HG02943 (cell line): ENCODE measurements at regions not wholly inside any gene's neighbourhood (a gene's known extent, or its start where the extent isn't known, plus 50 kb on each side); places are given as distances from the start of the nearest gene placed in this dataset.
"Not testable (repeated sequence)": the region's sequence is repeated elsewhere in the genome, so short reads cannot be mapped to it uniquely, and the experiment has no call there.

Experiments used
- ATAC-seq: cut with Tn5 transposase; IDR thresholded peaks from one replicate; pipeline ENCODE4 v1.9.1; 2021; ENCODE audit warnings: mild to moderate bottlenecking, low read depth, moderate library complexity; ENCODE audit not compliant: unreplicated experiment

- ATAC-seq = peak; percentile 73
Observed at GRCh38 chr12:67025543-67026114, 243.5 kb upstream of the CAND1 start.

- no peak for ATAC-seq
Observed at GRCh38 chr12:67026487-67027246, 242.5 kb upstream of the CAND1 start.

GRCh38 chr12:67028529-67028928, 240.6 kb upstream of the CAND1 start:
- no peak for ATAC-seq

DNA sequence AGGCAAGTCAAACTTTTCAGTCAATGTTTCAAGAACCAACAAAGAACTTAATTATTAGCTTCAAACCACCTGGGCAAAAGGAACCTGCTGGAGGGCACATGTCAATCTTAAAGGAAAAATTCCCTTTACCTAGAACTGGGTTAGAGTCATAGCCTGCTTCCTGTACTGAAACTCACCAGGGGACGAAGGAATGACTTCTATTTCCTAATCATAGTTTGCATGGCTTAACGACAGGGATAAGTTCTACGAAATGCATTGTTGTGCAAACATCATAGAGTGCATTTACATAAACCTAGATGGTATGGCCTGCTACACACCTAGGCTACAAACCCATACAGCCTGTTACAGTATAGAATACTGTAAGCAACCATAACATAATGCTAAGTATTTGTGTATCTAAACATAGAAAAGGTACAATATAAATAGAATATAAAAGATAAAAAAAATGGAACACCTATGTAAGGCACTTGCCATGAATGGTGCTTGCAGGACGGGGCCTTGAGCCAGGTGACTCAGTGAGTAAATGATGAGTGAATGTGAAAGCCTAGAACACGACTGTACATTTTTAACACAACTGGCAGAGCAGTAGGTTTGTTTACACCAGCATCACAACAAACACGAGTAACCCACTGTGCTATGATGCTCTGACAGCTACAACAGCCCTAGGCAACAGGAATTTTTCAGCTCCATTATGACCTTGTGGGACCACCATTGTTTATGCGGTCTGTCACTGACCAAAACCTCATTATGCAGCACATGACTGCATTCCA, 234.9 kb upstream of the CAND1 start:
- no peak for ATAC-seq

DNA sequence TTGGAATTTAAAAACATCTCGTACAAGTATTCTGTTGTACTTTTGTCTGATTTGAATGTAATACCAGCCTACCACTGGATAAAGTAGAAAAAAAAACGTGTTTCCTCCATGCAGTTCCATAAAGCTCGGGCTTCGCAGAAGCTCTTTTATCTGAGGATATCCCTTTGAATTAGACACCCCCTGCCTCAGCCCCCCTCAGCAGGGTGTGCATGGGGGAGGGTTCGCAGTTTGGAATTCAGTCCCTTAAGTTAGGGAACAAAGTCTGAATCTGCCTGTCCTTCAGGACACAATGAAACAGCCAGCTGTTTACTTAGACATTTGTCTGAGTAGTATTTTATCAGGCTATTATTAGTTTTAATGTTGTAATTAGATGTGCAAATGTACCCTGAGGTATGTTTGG, 234.0 kb upstream of the CAND1 start:
- ATAC-seq = no peak

DNA sequence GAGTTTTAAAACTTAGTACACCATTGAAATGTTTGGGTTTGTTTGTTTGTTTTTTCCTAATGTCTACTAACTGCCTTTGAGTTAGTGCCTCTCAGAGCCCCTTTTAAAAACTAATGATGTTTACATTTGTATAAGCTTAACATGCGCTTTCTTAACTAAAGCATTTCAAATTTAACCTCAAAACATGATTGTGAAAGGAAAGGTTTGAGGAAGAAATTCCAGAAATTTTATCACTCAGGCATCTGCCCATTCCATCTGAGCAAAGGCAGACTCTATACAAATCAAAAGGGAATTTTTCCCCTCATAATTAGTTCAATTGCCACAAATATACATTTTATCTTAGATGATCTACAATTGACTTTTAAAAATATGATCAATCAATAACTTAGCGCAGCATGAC, 230.7 kb upstream of the CAND1 start:
- ATAC-seq = no peak

DNA sequence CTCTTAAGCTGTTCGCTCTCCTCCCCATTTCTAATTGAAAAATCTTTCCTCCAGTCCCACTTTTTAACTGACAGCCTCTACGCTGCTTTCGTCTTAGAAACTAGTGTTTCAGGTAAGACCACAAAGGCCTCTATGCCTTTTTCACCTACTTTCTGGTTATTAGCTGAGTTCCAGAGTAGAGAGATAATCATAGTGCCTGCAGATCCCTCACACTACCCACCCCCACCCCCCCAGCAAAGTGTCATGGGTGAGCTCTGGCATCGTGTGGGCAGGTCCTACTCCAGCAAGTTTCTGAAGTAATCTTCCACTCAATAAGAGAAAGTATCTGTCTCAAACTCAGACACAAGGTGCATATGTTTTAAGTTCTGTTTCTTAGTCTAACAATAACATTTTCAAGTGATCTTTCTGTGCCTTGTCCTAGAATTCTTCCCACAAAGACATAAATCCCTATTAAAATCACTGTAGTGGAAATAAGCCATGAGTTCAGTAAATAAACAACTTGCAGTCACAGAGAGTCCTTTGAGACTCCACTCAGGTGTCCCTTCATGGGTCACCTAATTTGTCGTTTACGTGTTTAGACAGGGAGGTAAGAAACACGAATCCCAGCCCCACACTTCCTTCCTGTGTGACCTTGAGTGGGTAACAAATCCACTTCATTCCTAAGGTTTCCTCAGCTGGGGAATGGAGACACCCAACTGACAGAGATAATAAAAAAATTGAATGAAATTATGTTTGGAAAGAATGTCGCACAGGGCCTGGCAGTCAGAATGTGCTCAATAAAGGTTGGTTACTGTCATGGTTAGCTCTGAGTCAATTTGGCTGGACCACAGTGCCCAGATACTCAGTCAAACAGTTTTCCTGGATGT, 228.9 kb upstream of the CAND1 start:
- no peak for ATAC-seq

- no peak for ATAC-seq
Observed at GRCh38 chr12:67040861-67041137, 228.4 kb upstream of the CAND1 start.

DNA sequence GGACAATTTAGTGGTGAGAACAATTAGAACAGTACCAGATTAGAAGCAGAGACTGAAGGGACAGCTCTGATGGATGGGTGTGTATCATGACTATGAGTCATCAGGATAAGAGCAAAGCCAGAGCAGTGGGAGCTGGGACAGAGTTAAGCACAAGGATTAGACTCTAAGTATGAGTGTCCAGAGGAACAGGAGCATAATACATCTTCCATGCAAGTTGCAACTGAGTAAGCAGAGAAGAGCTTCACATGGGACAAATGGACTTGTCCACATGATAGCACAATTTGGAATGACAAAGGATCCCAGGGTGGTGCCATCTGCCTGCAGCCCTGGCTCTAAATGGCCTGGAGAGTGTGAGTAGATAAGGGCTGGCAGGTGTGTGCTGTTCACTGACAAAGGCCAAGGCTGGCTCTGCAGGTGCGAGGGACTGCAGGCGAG, 226.4 kb upstream of the CAND1 start:
- no peak for ATAC-seq

DNA sequence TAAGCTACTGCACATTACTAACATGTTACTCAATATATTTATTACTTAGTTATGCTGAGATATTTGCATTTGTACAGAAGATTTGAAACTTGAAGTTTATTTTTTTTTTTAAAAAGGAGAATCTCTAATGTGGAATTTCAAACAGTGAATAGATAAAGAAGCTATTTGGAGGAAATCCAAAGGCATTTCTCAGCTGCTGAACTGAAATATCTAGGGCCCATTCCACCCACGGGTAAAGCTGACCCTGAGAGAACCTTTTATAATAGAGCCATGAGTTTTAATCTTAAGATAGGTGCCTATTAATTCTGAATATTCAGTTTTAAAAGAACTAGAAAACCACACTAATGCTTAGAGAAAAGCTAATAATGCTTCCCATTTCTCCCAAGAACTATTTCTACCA, 225.4 kb upstream of the CAND1 start:
- no peak for ATAC-seq

- ATAC-seq = no peak
Observed at GRCh38 chr12:67045650-67046049, 223.5 kb upstream of the CAND1 start.

DNA sequence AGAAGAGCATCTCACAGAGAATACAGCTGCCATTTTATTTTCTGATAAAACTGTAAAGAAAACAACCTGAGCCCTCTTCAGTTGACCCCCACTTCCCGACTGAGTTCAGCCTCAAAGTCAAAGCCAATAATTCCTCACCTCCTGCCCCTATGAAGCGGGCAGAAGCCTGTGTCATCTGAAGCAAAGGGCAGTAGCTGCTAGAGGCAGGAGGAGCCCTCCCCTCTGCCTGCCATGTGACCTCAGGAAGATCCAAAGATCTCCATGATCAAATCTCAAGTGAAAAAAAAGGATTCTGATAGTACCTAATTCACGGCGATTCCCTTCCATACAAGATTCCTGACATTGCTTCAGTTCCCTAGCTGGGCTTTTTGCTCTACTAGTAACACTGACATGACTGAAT, 223.1 kb upstream of the CAND1 start:
- ATAC-seq = no peak

- no peak for ATAC-seq
Observed at GRCh38 chr12:67047634-67048033, 221.5 kb upstream of the CAND1 start.

GRCh38 chr12:67048371-67048770, 220.8 kb upstream of the CAND1 start:
- ATAC-seq = no peak

DNA sequence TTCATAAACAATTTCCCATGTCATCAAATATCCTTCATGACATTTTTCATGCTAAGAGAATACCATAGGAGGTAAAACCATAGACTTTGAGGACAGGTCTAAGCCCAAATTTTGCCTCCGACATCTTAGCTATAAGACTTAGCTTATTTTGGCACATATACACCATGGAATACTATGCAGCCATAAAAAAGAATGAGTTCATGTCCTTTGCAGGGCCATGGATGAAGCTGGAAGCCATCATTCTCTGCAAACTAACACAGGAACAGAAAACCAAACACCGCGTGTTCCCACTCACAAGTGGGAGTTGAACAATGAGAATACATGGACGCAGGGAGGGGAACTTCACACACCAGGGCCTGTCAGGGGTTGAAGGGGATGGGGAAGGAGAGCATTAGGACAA, 220.0 kb upstream of the CAND1 start:
- ATAC-seq = not testable (repeated sequence)

GRCh38 chr12:67052981-67053380, 216.2 kb upstream of the CAND1 start:
- ATAC-seq = no peak

- no peak for ATAC-seq
Observed at GRCh38 chr12:67056329-67056728, 212.8 kb upstream of the CAND1 start.

DNA sequence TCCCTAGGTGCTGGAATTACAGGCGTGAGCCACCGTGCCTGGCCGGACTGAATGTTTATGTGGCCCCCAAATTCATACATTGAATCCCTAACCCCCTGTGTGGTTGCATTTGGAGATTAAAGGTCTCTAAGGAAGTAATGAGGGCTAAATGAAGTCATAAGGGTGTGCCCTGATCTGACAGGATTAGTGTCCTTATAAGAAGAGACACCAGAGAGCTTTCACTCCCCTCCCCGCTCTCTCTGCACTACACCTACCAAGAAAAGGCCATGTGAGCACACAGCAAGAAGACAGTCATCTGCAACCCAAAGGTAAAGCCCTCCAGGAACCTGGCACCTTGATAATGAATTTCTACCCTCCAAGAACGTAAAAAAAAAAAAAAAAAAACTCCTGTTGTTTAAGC, 212.1 kb upstream of the CAND1 start:
- no peak for ATAC-seq

DNA sequence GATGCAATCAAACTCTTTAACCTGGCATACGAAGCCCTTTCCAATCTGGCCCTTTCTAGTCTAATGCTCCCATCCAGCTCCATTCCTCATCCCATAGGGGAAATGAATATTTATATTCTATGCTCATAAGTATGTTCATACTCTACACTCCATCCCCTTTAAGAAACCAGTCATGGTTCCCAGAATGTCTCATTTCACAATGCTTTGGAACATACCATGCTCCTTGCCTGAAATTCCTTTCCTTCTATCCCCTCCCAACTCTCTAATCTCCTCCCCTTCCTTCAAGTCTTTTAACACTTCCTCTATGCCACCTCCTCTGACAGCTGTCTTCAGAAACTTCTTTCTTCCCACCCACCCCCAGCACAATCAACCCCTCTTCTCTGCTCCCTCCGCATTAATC, 207.0 kb upstream of the CAND1 start:
- ATAC-seq = no peak

- no peak for ATAC-seq
Observed at GRCh38 chr12:67067453-67068203, 201.5 kb upstream of the CAND1 start.
